Lung (tissue), 11 donors: ENCODE measurements at regions not wholly inside any gene's neighbourhood (a gene's known extent, or its start where the extent isn't known, plus 50 kb on each side); places are given as distances from the start of the nearest gene placed in this dataset.

Experiments
- ATAC-seq: fragments of 200-7000 bp; cut with Tn5 transposase; one replicate; pipeline ENCODE4 v1.9.1; 2020; ENCODE audit warnings: moderate number of reproducible peaks; ENCODE audit not compliant: insufficient read depth, low FRiP score
- DNase-seq, 3 donors: peaks; one replicate each; pipeline ENCODE4 v3.0.0-alpha.2; 2013 to 2017
- H3K27ac ChIP-seq, 2 donors: one replicate each; pipeline ENCODE4 v1.5.1; 2013; ENCODE audit warnings: mild to moderate bottlenecking in 2 of 2, moderate library complexity in 2 of 2, control low read depth in 1 of 2, inconsistent platforms in 1 of 2, low read depth in 1 of 2, low read length in 1 of 2
- H3K27me3 ChIP-seq, 3 donors: one replicate each; pipeline ENCODE4 v1.5.1; 2013; ENCODE audit warnings: low read length in 2 of 3; ENCODE audit not compliant: control insufficient read depth in 3 of 3, insufficient read depth in 3 of 3
- H3K36me3 ChIP-seq, 4 donors: one replicate each; pipeline ENCODE4 v1.5.1; 2013; ENCODE audit warnings: low read length in 4 of 4, mild to moderate bottlenecking in 1 of 4, moderate library complexity in 1 of 4; ENCODE audit not compliant: control insufficient read depth in 4 of 4, insufficient read depth in 4 of 4
- H3K4me1 ChIP-seq, 5 donors: one replicate each; pipeline ENCODE4 v1.5.1; 2013; ENCODE audit warnings: low read length in 5 of 5, mild to moderate bottlenecking in 2 of 5, moderate library complexity in 1 of 5; ENCODE audit not compliant: control insufficient read depth in 5 of 5, insufficient read depth in 5 of 5
- H3K4me3 ChIP-seq: one replicate; pipeline ENCODE4 v1.5.1; 2013; ENCODE audit warnings: mild to moderate bottlenecking, control low read depth, moderate library complexity
- H3K9ac ChIP-seq, 2 donors: one replicate each; pipeline ENCODE4 v1.5.1; 2013; ENCODE audit warnings: low read length in 2 of 2, control low read depth in 1 of 2; ENCODE audit not compliant: insufficient read depth in 1 of 2
- H3K9me3 ChIP-seq, 4 donors: one replicate each; pipeline ENCODE4 v1.5.1; 2013; ENCODE audit warnings: low read length in 3 of 4, mild to moderate bottlenecking in 1 of 4, moderate library complexity in 1 of 4; ENCODE audit not compliant: control insufficient read depth in 4 of 4, insufficient read depth in 3 of 4
- WGBS, 2 donors: extraction: QIAGEN DNeasy Blood & Tissue Kit; methylation state at CpG; one replicate each; pipeline ENCODE4 v1.1.7; 2013; 5-methylcytosine and 5-hydroxymethylcytosine counted together
- TF ChIP-seq, protein P1 (sequence below): IDR thresholded peaks from 2 replicates; pipeline ENCODE4 v1.5.1; 2012; ENCODE audit warnings: mild to moderate bottlenecking; ENCODE audit errors: control extremely low read depth, extremely low read depth
- donor health status: control.
- donor health status: control.
- donor health status: Bipolar disorder and iron deficiency.
- donor health status: healthy.
- donor health status: DM: yes; HTN: yes; CAD: no.

DNA sequence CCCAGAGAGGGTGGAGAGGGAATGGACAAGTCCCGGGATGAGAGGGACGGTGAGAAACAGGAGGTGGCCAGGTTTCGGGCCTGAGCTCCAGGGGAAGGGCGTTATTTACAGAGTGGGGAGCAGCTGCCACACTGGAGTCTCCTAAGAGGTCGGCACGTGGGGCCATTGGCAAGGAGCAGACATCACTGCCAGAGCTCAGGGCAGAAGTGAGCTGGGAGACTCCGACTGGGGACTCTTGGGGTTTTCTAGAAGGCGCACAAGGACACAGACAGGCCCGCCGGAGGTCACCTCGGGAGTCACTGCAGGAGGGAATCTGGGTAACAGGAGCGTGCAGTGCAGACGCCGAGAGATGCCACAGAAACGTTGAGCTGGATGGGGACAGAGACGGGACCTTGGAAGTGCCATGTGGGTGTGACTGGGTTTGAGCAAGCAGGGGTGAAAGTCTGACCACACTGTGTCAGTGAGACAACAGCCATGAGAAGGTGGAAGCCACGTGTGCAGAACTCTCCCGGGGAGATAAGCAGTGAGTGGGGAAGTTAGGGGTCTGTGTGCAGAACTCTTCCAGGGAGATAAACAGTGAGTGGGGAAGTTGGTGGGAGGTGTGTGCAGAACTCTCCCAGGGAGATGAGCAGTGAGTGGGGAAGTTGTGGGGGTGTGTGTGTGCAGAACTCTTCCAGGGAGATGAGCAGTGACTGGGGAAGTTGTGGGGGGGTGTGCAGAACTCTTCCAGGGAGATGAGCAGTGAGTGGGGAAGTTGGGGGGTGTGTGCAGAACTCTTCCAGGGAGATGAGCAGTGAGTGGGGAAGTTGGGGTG is 187.5 kb downstream of the SHANK2 start:
- DNase-seq (no peak), ATAC-seq (no peak)
- H3K9me3 ChIP-seq: peaks cover 0 to 3% (median 0%) of the 10 kb centered on the region in 4 donors
- WGBS, 2 donors: 65 to 67% methylated on average over 18 of the region's 18 CpGs
- no peak overlapping the region for H3K9ac ChIP-seq
- TF ChIP-seq, protein P1, sequence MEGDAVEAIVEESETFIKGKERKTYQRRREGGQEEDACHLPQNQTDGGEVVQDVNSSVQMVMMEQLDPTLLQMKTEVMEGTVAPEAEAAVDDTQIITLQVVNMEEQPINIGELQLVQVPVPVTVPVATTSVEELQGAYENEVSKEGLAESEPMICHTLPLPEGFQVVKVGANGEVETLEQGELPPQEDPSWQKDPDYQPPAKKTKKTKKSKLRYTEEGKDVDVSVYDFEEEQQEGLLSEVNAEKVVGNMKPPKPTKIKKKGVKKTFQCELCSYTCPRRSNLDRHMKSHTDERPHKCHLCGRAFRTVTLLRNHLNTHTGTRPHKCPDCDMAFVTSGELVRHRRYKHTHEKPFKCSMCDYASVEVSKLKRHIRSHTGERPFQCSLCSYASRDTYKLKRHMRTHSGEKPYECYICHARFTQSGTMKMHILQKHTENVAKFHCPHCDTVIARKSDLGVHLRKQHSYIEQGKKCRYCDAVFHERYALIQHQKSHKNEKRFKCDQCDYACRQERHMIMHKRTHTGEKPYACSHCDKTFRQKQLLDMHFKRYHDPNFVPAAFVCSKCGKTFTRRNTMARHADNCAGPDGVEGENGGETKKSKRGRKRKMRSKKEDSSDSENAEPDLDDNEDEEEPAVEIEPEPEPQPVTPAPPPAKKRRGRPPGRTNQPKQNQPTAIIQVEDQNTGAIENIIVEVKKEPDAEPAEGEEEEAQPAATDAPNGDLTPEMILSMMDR: no peak
- no peaks in the 10 kb centered on the region for H3K4me1 ChIP-seq
- no peak overlapping the region for H3K27ac ChIP-seq
- H3K36me3 ChIP-seq: no peaks in the 10 kb centered on the region
- H3K27me3 ChIP-seq: no peaks in the 10 kb centered on the region
- no peak overlapping the region for H3K4me3 ChIP-seq

DNA sequence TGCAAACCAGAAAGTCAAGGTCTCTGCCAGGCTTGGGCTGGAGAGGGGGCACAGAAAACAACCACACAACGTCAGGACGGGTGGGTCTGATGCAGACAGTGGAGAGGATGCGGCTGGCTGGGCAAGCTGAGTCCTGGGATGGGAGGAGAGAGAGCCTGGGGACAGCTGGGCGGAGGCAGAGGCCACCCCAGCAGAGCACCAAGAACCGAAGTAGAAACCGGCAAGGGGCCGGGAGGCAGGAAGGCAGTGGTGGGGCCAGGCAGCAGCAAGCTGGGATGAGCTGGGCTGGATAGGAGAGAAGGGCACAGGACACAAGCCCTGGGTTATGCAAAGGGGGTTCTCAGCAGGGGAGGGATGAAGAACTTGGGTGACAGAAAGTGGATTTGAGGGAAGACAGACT is 188.2 kb downstream of the SHANK2 start:
- DNase-seq: no peak
- TF ChIP-seq, protein P1: no peak
- Histone ChIP-seq H3K4me3 (no peak overlapping the region), H3K4me1 (no peaks in the 10 kb centered on the region), H3K9ac (no peak overlapping the region), H3K36me3 (no peaks in the 10 kb centered on the region), H3K27me3 (no peaks in the 10 kb centered on the region), H3K27ac (no peak overlapping the region), H3K9me3 (no peaks in the 10 kb centered on the region)
- ATAC-seq: no peak
- WGBS, 2 donors: 67 to 81% methylated on average over 7 of the region's 7 CpGs

DNA sequence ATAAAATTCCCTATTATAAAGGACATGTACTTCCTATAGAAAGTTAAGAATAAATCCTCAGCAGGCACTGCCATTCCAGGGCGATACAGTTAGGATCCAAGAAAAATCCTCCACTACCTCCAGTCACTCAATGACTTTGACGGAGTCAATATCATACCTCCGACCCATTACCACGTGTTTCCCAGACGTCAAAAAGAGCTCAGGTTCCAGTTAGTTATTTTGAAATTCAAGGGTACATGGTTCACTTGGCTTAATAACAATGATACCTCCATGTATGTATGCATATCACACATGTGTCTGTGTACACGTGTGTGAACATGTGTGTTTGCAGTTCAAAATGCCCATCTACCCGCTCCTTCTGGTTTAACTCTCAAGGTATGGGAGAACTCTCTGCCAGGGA is 189.2 kb downstream of the SHANK2 start:
- Histone ChIP-seq H3K36me3 (no peaks in the 10 kb centered on the region), H3K9ac (no peak overlapping the region), H3K9me3 (no peaks in the 10 kb centered on the region), H3K4me1 (no peaks in the 10 kb centered on the region), H3K27ac (no peak overlapping the region), H3K4me3 (no peak overlapping the region), H3K27me3 (no peaks in the 10 kb centered on the region)
- DNase-seq (no peak), ATAC-seq (no peak)
- 91 to 92% methylated on average over 7 of the region's 7 CpGs for WGBS, 2 donors
- TF ChIP-seq, protein P1: no peak
